GM13977 (cell line): ENCODE measurements at regions not wholly inside any gene's neighbourhood (a gene's known extent, or its start where the extent isn't known, plus 50 kb on each side); places are given as distances from the start of the nearest gene placed in this dataset.

Source experiments
- DNase-seq: peaks from one replicate; pipeline ENCODE4 v3.0.0; 2012; ENCODE audit warnings: low spot score
- in situ Hi-C: fragments of 300-500 bp; cut with MboI; formaldehyde crosslinking; loops from one replicate; pipeline ENCODE4 v1.12.0; 2022; ENCODE audit warnings: low sequenced_read_pairs, low pct_unique_long_range_greater_than_20kb, mixed read lengths, inconsistent platforms; ENCODE audit not compliant: unreplicated experiment
- TF ChIP-seq, protein P1 (sequence below): IDR thresholded peaks from 2 replicates; pipeline ENCODE4 v1.5.1; 2012; ENCODE audit warnings: mild to moderate bottlenecking, control low read depth; ENCODE audit not compliant: insufficient read depth; ENCODE audit errors: extremely low read depth, missing control alignments

DNA sequence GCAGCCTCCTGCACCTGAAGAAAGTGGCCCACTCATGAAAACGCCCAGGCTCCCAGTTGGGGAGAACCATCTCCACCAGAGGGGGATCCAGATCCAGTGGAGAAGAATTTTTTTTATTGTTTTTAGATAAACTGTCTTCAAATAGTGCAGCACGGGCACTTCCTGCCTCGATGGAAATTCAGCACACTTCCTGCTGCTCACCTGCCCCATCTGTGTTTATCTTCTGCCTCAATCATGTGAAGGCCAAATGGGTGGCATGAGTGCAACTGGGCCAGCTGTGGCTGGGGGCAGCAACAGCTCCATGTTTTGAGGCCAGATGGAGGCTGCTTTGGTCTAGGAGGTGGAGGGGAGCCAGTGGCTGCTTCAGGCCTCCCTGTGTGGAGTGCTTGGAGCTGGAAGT lies 75.9 kb upstream of the WSB1 start:
- no peak for DNase-seq
- in situ Hi-C loops, result no loop called here
- TF ChIP-seq, protein P1, sequence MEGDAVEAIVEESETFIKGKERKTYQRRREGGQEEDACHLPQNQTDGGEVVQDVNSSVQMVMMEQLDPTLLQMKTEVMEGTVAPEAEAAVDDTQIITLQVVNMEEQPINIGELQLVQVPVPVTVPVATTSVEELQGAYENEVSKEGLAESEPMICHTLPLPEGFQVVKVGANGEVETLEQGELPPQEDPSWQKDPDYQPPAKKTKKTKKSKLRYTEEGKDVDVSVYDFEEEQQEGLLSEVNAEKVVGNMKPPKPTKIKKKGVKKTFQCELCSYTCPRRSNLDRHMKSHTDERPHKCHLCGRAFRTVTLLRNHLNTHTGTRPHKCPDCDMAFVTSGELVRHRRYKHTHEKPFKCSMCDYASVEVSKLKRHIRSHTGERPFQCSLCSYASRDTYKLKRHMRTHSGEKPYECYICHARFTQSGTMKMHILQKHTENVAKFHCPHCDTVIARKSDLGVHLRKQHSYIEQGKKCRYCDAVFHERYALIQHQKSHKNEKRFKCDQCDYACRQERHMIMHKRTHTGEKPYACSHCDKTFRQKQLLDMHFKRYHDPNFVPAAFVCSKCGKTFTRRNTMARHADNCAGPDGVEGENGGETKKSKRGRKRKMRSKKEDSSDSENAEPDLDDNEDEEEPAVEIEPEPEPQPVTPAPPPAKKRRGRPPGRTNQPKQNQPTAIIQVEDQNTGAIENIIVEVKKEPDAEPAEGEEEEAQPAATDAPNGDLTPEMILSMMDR, result no peak

DNA sequence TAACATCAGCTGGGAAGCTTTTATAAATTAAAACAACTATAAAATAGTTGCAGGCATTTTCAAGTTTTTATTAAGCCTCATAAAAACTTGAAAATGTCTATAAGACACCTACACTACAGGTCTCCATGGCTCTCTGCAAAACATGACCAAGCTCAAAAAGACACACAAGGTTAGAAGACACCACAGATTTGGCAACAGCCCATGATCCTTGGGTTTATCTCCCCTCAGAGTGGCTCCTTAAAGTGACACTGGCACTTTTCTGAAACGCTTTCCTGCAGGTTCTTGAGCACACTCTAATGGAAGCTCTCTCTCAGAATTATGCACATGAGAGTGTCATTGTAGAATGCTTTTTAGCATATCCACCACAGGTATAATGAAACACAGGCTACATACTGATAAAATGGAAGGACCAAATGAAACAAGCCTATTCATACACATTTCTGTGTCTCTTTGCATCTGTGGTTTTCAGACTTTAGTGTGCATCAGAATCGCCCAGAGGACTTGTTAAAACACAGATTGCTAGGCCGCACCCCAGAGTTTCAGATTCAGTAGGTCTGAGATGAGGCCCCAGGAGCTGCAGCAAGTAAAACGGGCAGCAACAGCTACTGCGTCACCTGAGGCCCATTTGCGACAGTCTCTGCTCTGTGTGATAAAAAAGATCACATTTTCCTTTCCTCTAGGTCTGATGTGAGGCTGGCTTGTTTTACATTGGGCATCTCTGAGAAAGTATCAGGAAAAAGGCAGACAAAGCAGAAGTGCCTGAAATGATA lies 75.0 kb upstream of the WSB1 start:
- peak; percentile 38 for DNase-seq
- TF ChIP-seq, protein P1, result no peak
- in situ Hi-C loops, result no loop called here

DNA sequence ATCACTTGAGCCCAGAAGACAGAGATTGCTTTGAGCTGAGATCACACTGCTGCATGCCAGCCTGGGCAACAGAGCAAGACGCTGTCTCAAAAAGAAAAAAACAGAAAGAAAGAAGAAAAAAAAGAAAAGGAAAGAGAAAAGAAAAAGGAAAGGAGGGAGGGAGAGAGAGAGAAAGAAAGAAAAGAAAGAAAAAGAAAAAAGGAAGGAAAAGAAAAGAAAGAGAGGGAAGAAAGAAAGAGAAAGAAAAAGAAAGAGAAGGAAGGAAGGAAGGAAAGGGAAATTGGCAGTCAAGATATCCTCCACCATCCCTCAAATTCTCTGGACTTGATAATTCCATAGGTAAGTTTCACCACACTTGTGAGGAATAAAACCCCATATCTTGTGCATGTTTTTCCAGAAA lies 71.4 kb upstream of the WSB1 start:
- TF ChIP-seq, protein P1, result no peak
- in situ Hi-C loops, result no loop called here

DNA sequence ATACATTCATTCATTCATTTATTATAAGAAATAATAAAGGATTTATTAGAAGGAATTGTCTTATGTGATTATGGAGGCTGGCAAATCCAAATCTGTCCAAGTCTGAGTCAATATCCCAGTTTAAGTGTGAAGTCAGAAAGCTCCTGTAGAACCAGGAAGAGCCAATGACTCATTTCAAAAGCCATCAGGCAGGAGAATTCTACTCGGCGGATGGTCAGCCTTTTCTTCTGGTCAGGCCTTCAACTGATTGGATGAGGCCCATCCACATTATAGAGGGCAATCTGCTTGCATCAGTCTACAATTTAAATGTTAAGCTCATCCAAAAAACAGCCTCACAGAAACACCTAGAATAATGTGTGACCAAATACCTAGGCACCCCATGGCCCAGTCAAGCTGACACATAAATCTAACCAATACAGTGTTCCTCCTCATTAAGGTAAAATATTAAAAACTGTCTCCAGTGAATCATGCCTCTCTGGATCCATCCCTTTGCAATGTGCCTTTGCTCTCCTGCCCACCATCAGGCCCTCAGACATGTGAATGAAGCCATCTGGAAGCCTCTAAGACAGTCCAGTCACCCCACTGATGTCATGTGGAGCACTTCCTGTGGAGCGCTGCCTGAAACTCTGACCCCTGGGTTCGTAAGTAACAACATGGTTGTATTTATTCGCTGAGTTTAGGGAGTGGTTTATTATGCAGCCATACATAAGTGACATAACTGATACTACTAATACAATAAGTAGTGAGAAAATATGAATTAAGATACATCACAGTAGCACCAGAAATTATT lies 69.2 kb upstream of the WSB1 start:
- in situ Hi-C loops, result no loop called here
- TF ChIP-seq, protein P1, result no peak
- no peak for DNase-seq

More for the DNA sequence above, 71.4 kb upstream of the WSB1 start:
- no peak for DNase-seq

DNA sequence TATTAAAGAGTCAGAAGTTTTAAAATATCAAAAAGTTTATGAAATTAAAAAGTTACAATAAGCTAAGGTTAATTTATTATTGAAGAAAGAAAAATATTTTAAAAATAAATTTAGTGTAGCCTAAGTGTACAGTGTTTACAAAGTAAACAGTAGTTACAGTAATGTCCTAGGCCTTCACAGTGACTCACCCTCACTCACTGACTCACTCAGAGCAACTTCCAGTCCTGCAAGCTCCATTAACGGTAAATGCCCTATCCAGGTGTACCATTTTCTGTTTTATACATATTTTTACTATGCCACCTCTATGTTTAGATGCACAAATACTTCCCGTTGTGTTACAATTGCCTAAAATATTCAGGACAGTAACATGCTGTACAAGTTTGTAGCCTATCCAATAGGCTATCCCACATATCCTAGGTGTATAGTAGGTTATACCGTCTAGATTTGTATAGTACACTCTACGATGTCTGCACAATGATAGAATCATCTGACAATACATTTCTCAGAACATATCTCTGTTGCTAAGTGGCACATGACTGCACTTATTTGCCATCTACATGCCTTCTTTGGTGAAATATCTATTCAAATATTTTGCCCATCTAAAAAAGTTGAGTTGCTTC lies 67.2 kb upstream of the WSB1 start:
- DNase-seq, result no peak
- in situ Hi-C loops, result no loop called here
- TF ChIP-seq, protein P1, result no peak

DNA sequence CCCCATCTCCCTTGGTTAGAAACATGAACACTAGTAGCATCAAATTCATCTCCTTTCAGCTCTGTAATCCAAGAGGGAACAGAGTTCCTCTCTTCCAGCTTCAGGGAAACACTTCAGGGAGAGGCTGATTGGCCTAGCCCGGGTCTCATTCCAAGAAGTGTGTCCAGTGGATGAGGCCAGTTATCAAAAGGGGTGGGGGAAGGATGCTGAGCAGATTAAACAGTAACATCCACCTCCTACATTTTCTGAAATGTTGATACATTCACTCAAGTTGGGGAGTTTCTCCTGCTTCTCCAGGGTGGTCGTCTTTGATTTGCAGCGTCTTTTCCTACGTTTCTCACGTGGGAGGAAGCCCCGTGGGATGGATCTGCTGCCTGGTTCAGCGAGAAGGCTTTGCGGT lies 62.9 kb upstream of the WSB1 start:
- TF ChIP-seq, protein P1, result no peak
- DNase-seq, result no peak
- in situ Hi-C loops, result loop anchor here (10.0 kb wide), 2 partner anchors 114 to 374 kb away; no protein-coding TSS in a partner anchor
